NCI-H2107 (cell line): ENCODE measurements at regions not wholly inside any gene's neighbourhood (a gene's known extent, or its start where the extent isn't known, plus 50 kb on each side); places are given as distances from the start of the nearest gene placed in this dataset.

Experiments used
- DNase-seq: peaks from one replicate; lab custom pipeline; 2025; lab: John Stamatoyannopoulos, UW

DNA sequence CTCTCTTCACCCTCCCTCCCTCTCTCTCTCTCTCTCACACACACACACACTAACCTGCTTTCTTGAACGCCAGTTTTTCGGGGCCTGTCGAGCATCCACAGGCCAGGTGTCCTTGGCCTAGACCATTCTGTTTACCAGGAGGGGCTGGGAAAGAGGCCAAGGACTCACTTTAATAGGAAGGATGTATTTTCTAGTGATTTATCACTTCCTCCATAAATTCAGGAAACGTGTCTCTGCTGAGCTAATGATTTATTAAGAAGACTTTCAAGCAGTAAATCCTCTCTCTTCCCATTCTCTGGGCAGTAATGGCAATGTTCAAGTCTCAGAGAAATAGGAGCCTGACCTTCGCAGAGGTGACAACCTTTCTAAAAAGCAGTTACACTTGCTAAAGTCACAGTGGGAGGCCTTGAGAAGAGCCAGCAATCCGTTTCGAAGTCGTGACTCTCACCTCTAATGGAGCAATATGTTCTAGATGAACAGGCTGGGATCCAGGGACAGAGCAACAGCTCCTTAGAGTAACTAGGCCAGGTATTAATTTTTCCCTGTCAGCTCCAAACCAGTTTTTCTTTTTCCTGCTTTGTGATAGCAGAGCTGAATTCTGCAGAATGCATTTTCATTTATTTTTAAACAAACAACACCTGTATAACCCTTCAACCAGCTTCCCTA is 1357.5 kb upstream of the SORCS1 start:
- DNase-seq, result no peak

DNA sequence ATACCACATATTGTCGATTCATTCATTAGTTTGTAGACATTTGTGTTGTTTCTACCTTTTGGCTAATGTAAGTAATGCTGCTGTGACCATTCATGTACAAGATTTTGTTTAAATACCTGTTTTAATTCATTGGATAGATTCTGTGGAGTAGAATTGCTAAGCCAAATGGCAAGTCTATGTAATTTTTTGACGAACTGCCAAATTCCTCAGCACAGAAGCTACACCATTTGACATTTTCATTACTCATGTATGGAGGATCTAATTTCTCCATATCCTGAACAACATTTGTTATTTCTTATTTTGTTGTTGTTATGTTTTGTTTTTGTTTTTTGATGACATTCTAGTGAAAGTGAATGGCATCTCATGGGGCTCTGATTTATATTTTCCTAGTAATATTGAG is 1351.3 kb upstream of the SORCS1 start:
- no peak for DNase-seq

DNA sequence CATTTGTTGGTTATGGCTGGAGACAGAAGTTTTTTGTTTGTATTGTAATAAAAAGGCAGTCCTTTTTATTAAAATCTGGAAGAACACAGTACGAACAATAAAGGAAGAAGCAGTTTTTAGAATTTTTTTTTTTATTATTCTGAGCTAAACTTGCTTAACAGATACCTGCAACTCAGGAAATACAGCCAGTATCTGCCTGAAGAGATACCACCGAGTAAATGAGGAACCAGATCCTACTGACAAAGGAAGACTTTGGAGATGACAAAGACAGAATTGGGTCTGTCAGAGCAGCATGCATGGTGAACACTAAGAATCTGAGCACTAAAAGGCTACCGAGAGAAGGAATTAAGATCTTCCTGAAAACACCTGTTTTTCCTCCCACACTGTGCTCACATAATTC is 1335.9 kb upstream of the SORCS1 start:
- no peak for DNase-seq

DNA sequence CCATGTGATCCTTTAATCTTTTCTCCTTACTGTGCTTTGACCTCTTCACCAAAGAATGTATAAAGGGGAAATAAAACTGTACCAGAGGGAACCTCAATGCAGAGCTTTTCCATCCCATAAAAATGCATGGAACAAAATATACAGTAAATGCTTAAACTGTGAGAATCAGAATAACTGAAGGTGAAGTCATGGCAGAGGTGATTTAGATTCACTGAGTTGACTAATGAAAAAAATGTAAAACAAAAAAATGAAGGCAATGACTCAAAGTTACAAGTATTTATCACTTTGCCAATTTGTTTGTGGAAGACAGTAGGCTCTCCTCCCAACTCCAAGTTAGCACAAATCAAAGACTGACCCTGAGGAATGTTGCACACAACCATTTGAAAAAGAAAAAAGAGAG is 1331.6 kb upstream of the SORCS1 start:
- DNase-seq, result no peak

DNA sequence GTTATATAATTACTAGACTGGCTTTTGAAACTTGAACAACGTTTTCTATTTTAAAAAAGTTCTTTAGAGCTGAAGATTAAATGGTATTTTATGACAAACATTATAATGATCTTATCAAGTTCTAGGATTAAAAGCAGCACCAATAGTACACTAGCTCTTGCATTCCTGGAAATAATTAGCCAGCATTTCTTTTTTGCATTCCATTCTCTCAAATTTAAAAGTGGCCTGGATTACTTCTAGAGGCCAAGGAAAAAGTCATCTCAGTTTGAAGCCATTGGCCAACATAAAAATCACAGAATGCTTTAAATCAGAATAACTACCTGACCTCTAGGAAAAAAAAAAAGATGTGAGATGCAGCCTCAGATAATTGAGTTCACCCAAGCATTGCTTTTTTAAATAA is 1326.4 kb upstream of the SORCS1 start:
- no peak for DNase-seq

DNA sequence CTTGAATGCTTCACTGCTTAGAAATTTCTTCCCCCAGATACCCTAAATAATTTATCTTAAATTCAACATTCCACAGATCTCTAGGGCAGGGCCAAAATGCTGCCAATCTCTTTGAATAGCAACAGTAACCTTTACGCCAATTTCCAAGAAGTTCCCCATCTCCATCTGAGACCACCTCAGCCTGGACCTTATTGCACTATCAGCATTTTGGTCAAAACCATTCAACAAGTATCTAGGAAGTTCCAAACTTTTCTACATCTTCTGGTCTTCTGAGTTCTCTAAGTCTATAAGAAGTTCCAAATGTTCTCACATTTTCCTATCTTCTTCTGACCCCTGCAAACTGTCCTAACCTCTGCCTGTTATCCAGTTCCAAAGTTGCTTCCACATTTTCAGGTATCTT is 1306.9 kb upstream of the SORCS1 start:
- no peak for DNase-seq

DNA sequence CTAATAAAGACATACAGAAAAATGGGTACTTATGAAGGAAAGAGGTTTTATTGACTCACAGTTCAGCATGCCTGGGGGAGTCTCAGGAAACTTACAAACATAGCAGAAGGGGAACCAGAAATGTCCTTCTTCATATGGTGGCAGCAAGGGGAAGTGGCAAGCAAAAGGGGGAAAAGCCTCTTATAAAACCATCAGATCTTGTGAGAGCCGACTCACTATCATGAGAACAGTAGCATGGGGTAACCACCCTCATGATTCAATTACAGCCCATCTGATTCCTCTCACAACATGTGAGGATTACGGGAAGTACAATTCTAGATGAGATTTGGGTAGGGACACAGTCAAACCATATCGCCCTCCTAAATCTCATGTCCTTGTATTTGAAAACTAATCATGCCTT is 1305.4 kb upstream of the SORCS1 start:
- DNase-seq, result no peak

DNA sequence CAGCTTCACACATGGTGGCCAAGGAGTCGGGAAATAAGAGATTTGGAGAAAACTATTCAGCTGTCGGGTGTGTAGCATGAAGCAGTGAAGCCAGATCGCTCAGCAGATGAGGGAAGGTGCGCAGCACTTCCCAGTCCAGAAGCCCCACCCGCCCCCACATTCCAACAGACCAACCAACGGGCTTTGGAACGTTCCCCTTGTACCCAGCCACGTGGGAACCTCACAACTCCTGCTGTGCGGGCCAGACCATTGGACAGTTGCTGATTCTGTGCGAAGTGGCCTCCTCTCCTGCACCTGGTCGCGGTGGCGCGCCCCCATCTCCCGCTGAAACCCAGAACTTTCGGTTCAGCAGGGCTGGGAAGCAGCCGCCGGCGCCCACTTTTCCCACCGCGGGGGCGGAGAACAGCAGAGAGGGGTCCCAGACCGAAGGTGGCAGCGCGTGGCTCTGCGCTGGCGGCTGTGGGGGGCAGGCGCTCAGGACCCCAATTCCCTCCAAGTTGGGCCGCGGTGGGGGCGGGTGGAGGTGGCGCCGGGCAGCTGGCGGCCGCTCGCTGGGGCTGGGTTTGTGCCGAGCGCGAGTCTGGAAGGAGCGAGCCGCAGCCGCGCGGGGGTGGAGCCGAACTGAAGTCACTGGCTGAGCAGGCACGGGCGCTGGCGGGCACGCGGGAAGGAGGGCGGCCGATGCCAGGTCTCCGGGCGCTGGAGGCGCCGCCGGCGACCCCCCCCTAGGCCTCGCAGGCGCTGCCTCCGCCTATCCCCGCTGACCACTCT is 1301.5 kb upstream of the SORCS1 start:
- no peak for DNase-seq

DNA sequence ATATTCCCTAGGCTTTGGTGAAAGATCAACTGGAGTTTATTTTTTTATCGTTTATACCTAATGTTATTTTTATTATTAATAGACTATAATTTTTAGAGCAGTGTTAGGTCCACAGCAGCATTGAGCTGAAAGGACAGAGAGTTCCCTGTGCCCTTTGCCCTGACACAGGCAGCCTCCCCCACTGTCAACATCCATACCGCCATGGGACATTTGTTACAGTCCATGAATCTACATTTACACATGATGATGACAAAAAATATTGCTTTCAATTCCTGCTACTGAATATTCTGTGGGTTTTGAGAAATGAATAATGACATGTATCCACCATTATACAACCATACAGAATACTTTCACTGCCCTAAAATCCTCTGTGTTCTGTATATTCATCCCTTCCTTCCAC is 1297.5 kb upstream of the SORCS1 start:
- DNase-seq, result no peak

DNA sequence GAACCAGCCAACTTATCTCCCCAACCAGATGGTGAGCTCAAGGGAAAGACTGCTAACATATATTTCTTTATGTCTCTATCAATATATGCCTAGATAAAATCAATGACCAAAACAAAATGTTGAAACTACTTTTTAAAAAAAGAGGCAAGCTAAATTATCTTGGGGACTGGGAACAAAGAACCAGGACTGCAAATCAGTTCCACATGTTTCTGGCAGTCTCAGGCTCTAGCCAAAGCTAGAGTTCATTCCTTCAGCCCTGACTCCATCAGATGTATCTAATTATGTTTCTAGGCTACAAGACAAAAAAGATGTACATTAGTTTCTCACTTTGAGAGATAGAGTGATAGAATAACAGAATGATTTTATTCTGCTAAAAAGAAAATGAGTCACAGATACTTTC is 1290.3 kb upstream of the SORCS1 start:
- no peak for DNase-seq

DNA sequence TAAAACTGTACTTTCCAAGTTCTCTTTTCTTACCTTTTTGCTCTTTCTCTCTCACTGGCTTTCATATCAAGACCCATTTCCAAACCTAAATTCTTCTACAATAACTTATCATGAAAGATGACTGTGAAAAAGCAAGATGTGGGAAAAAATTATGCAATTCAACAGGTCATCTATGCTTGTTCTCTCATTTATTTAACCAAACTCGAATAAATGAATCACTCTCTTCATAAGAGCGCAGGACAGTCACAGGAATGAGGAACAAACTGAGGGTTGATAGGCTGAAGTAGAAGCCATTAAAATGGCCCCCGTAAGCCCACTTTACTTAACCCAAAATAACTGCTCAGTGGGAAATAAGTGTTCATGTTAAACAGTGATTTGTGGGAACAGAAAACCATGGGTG is 1289.7 kb upstream of the SORCS1 start:
- DNase-seq, result no peak

DNA sequence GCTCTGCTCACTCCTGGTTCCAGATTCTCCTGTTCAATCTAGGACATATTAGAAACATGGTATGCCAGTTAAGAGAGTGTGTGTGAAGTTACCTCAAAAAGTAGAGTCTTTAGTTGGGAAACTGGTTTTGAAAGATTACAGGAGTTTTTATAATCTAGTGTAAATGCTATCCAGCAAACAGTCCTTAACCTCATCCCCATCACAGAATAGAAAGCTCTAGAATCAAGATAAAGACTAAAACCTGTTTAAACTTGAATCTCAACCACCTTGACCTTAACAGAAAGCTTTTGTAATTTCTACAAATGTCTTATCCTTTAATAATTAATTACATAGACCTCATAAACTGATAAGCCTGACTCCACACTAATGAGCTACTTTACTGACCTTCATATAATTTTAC is 1288.7 kb upstream of the SORCS1 start:
- DNase-seq, result no peak

DNA sequence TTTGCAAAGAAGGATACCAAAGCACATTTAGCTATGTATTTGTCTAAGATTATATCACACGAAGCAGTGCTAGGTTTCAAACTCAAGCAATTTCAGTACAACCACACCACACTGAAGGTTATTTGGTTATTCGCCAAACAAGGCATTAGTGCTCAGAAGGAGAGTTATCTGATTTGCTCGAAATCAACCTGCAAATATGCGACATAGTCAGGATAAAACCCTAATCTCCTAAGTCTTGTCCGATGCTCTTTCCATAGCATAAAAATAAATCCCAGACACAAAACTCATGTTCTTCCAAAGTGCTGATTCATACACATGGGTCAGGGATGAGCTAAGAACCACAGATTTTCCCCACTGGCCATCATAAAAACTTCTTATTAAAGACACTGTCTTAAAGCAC is 1288.0 kb upstream of the SORCS1 start:
- DNase-seq, result no peak

DNA sequence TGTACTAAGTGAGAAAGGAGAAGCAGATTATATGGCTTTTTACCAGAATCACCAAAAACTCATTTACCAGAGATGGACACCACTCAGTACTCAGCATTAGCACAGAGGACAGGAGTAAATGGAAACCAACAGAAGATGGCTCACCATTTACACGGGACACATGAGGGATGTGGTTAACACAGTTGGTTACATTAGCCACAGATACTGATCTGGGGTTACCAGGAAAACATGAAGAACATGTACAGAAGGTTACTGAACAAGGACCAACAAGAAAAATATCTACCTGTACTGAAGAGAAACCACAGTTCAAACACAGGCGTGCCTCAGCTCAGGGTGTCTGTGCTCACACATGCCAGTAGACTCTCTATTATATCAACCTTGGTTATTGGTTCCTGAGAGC is 1285.8 kb upstream of the SORCS1 start:
- no peak for DNase-seq

DNA sequence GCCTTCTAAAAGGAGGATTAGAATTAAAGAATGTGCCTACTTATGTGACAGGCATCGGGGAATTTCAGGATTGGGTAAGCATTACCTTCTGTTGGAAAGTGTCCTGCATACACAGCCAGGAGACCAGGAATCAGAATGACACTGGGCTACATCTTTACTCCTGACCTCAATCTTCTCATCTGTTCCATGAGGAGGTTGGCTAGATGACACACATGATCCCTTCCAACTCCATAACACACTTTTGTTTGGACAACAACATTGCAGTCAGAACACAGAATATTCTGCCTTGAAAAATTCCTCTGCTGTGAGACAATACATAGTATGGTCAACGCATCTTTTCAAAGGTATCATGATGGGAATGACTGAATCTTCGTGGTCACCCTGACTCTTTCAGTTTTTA is 1281.2 kb upstream of the SORCS1 start:
- DNase-seq, result no peak

DNA sequence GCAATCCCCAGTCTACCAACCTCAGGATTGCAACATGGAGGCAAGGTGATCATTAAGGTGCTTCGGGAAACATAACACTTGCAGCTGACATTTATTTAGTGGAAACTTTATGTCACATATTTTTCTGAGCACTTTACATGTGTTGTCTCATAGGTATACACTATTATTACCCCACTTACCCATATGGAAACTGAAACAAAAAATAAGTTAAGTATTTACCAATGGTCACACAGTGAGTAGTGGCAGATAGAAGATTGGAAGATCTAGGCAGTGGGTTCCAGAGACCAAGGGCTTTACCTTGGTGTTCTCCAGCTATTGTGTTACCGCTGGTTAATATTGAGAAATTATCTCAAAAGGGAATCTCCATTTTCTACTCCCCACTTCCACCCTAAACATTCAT is 1279.1 kb upstream of the SORCS1 start:
- no peak for DNase-seq

DNA sequence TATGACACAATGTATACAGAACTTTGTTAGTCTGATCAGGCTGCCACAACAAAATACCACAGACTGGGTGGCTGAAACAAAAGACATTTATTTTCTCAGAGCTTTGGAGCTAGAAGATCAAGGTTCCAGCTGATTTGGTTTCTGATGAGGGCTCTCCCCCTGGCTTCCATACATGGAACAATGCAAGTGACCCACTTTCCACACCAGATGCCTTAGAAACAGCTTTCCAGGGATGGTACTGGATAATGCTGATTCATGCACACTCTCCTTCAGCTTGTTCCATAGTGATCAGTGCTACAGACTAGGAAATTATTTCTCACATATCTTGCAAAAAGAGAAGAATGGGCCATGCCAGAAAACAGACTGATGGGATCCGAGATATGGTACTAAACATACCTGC is 1274.9 kb upstream of the SORCS1 start:
- DNase-seq, result no peak

DNA sequence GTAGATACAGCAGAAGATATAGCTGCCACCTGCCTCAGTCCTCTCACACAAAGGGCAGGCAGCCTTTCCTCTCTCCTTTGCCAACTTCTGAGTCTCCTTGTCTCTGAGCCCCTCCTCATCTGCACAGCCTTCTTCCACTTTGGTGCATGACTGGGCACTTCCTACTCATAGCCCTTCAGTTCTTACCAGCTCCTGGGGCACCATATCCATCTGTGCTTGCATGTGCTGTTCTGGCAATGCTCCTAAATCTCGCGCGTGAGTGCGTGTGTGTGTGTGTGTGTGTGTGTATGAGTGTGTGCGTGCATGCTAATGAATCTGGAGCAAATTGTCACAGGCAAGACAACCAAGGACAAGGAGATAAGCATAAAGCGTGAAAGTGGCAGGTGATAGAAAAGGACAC is 1271.6 kb upstream of the SORCS1 start:
- no peak for DNase-seq

DNA sequence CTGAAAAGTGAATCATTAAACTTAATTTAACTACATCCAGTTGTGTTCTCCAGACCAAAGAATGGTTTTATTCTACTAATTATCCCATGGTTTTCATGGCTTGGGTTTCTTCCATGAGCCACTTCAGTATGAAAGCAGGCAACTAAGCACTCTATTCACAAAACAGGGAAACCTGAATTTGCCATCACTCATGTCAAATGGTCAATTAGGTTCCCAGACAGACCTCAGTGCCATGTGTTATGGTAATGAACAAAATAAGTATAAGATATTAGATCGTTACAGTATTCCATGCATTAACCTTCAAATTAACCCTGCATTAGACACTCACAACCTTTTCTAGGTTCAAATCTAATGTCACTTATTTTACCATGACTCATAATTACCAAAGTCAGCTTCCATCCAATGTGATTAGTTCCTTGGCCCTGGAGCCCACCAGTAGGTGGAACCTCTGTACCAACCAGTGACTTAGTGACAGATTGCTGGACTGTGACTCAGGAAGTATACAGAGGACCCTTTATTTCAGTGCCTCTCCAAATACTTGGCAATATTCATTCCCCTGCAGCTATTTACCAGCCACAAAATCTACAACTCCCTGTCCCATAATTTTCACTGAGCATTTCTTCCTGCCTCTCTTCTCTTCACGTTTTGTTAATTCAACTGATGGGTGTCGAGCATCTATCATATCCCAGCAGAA is 1270.2 kb upstream of the SORCS1 start:
- no peak for DNase-seq

DNA sequence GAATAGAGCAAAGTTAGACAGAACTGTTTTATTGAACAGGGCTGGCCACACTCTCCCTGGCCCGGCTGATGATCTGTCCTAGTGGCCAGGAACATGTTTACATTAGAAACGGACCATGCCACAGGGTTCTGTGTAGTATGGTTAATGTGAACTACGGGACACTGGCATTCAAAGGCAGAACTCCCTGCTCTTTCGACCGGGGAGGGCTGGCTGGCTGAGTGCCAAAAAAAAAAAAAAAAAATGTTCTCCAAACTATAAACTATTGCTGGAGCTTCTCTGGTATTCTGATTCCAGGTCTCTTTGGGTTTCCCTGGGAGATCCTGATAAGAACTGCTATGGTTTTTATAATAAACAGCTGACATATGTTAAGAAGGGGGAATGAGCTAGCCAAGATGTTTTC is 1262.6 kb upstream of the SORCS1 start:
- no peak for DNase-seq

DNA sequence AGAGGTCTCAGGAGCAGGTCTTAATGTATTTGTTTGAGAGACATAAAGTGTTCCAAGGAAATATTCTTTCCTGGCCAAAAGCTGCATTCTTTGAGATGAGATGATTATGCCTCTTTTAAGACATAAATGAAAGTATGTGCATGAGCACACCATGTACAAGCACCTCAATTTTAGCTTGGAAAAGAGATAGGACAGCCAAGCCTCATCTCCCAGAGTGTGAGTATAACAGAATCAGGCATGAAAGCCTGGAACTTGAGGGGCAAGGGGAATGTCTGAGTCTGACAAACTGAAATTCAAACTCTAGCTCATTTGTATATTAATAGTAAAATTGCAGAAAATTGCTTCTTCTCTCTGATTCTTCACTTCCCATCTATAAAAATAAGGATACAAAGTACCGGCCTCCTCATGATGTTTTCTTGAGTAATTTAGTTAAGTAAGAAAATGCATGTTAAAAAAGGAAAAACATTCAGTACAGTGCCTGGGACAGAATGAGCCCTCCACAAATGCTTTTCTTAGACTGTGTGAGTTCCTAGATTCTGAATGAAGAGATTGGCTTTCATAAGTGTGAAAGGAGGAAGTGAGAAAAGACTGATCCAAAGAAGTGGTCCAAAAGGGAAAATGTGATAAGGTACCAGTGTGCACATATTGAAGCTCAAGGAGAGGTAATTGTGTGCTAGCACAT is 1260.9 kb upstream of the SORCS1 start:
- no peak for DNase-seq

DNA sequence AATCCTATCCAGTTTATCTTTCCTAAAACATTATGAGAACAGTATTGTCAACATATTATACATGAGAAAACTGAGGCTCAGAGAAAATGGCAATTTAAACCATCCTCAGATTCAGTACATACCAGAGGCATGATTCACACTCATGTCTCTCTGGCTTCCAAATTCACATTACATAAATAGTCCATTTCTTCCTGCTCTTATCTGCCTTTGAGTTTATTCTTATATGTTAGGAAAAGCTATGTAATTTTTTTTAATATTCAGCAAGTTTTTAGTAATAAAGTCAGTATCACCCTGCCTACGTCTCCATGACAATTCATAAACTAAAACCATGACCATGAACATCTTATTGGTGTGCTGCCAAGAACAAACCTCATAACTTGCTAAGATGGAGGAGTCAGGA is 1260.2 kb upstream of the SORCS1 start:
- no peak for DNase-seq

DNA sequence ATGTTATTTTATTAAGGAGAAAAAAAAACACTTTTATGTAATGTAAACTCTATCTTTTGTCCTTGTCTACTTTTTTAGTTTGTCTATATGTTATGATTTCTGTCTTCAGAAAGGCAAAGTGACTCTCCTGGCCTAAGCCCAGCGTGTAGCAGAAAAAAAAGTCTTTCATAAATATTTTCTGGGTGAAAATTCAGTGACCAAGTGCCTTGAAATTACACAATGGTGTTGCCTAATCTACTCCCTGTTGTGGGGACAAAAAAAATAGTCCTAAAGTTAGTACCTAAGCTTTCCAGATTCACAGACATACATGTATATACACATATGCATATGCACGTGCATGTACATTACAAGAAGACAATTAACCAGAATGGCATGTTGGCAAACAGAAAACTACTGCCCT is 1257.8 kb upstream of the SORCS1 start:
- DNase-seq, result no peak
